Activated naive CD4-positive, alpha-beta T cell treated with anti-CD3 and anti-CD28 coated beads, Interleukin-2, amount 50 U/mL, for 24 hours (primary cell): ENCODE measurements at regions not wholly inside any gene's neighbourhood (a gene's known extent, or its start where the extent isn't known, plus 50 kb on each side); places are given as distances from the start of the nearest gene placed in this dataset.

Experiments
- H3K27ac Mint-ChIP-seq: one replicate; pipeline ENCODE4 v1.8.0; 2021; ENCODE audit warnings: mild to moderate bottlenecking, mixed read lengths
- H3K27me3 Mint-ChIP-seq: one replicate; pipeline ENCODE4 v1.8.0; 2021; ENCODE audit warnings: mixed read lengths
- H3K36me3 Mint-ChIP-seq: one replicate; pipeline ENCODE4 v1.8.0; 2021; ENCODE audit warnings: mixed read lengths
- H3K4me1 Mint-ChIP-seq: one replicate; pipeline ENCODE4 v1.8.0; 2021; ENCODE audit warnings: mixed read lengths
- H3K4me3 Mint-ChIP-seq: one replicate; pipeline ENCODE4 v1.8.0; 2021; ENCODE audit warnings: mild to moderate bottlenecking, mixed read lengths
- H3K9me3 Mint-ChIP-seq: one replicate; pipeline ENCODE4 v1.8.0; 2021; ENCODE audit warnings: mixed read lengths

GRCh38 chr13:63381078-63381859 lies 1965.6 kb upstream of the PCDH20 start:
- H3K27ac Mint-ChIP-seq, result no peak overlapping the region
- H3K27me3 Mint-ChIP-seq, result no peaks in the 10 kb centered on the region
- H3K9me3 Mint-ChIP-seq, result peaks cover 25% of the 10 kb centered on the region
- no peak overlapping the region for H3K4me3 Mint-ChIP-seq
- H3K4me1 Mint-ChIP-seq, result no peaks in the 10 kb centered on the region
- H3K36me3 Mint-ChIP-seq, result no peaks in the 10 kb centered on the region

- peaks cover 23% of the 10 kb centered on the region for H3K9me3 Mint-ChIP-seq
- H3K4me1 Mint-ChIP-seq, result no peaks in the 10 kb centered on the region
- H3K27ac Mint-ChIP-seq, result no peak overlapping the region
- H3K27me3 Mint-ChIP-seq, result no peaks in the 10 kb centered on the region
- no peak overlapping the region for H3K4me3 Mint-ChIP-seq
- H3K36me3 Mint-ChIP-seq, result no peaks in the 10 kb centered on the region
These were observed 1962.3 kb upstream of the PCDH20 start for GRCh38 chr13:63377986-63378385.

GRCh38 chr13:63370101-63370500 lies 1954.5 kb upstream of the PCDH20 start:
- H3K9me3 Mint-ChIP-seq, result no peaks in the 10 kb centered on the region
- no peaks in the 10 kb centered on the region for H3K27me3 Mint-ChIP-seq
- H3K4me1 Mint-ChIP-seq, result no peaks in the 10 kb centered on the region
- no peaks in the 10 kb centered on the region for H3K36me3 Mint-ChIP-seq
- no peak overlapping the region for H3K27ac Mint-ChIP-seq
- no peak overlapping the region for H3K4me3 Mint-ChIP-seq

GRCh38 chr13:63367522-63368198 lies 1952.0 kb upstream of the PCDH20 start:
- Mint-ChIP-seq H3K36me3 (no peaks in the 10 kb centered on the region), H3K27me3 (no peaks in the 10 kb centered on the region), H3K4me3 (no peak overlapping the region), H3K9me3 (no peaks in the 10 kb centered on the region), H3K4me1 (no peaks in the 10 kb centered on the region), H3K27ac (no peak overlapping the region)

- Mint-ChIP-seq H3K9me3 (no peaks in the 10 kb centered on the region), H3K36me3 (no peaks in the 10 kb centered on the region), H3K4me3 (no peak overlapping the region)
These were observed 1948.5 kb upstream of the PCDH20 start for GRCh38 chr13:63364159-63364558.

GRCh38 chr13:63351533-63351932 lies 1935.9 kb upstream of the PCDH20 start:
- H3K4me1 Mint-ChIP-seq, result no peaks in the 10 kb centered on the region
- no peak overlapping the region for H3K27ac Mint-ChIP-seq
- no peaks in the 10 kb centered on the region for H3K36me3 Mint-ChIP-seq
- H3K27me3 Mint-ChIP-seq, result no peaks in the 10 kb centered on the region
- H3K9me3 Mint-ChIP-seq, result no peaks in the 10 kb centered on the region
- no peak overlapping the region for H3K4me3 Mint-ChIP-seq

More at GRCh38 chr13:63364159-63364558, 1948.5 kb upstream of the PCDH20 start:
- Mint-ChIP-seq H3K27ac (no peak overlapping the region), H3K27me3 (no peaks in the 10 kb centered on the region), H3K4me1 (no peaks in the 10 kb centered on the region)

- H3K27ac Mint-ChIP-seq, result no peak overlapping the region
- no peak overlapping the region for H3K4me3 Mint-ChIP-seq
- H3K36me3 Mint-ChIP-seq, result no peaks in the 10 kb centered on the region
These were observed 1935.4 kb upstream of the PCDH20 start for GRCh38 chr13:63351081-63351480.

GRCh38 chr13:63345835-63346234 lies 1930.2 kb upstream of the PCDH20 start:
- H3K36me3 Mint-ChIP-seq, result no peaks in the 10 kb centered on the region
- no peaks in the 10 kb centered on the region for H3K4me1 Mint-ChIP-seq
- no peak overlapping the region for H3K27ac Mint-ChIP-seq
- H3K4me3 Mint-ChIP-seq, result no peak overlapping the region
- peaks cover 6% of the 10 kb centered on the region for H3K9me3 Mint-ChIP-seq
- no peaks in the 10 kb centered on the region for H3K27me3 Mint-ChIP-seq

More at GRCh38 chr13:63351081-63351480, 1935.4 kb upstream of the PCDH20 start:
- H3K9me3 Mint-ChIP-seq, result no peaks in the 10 kb centered on the region
- H3K27me3 Mint-ChIP-seq, result no peaks in the 10 kb centered on the region
- H3K4me1 Mint-ChIP-seq, result no peaks in the 10 kb centered on the region

- H3K27ac Mint-ChIP-seq, result no peak overlapping the region
- H3K27me3 Mint-ChIP-seq, result no peaks in the 10 kb centered on the region
- H3K36me3 Mint-ChIP-seq, result no peaks in the 10 kb centered on the region
- no peaks in the 10 kb centered on the region for H3K4me1 Mint-ChIP-seq
- no peak overlapping the region for H3K4me3 Mint-ChIP-seq
- H3K9me3 Mint-ChIP-seq, result peaks cover 6% of the 10 kb centered on the region
These were observed 1929.1 kb upstream of the PCDH20 start for GRCh38 chr13:63344711-63345110.

GRCh38 chr13:63337921-63338320 lies 1922.3 kb upstream of the PCDH20 start:
- Mint-ChIP-seq H3K4me3 (no peak overlapping the region), H3K27ac (no peak overlapping the region), H3K36me3 (no peaks in the 10 kb centered on the region), H3K4me1 (no peaks in the 10 kb centered on the region), H3K9me3 (peaks cover 9% of the 10 kb centered on the region), H3K27me3 (no peaks in the 10 kb centered on the region)

- Mint-ChIP-seq H3K4me3 (no peak overlapping the region), H3K27me3 (no peaks in the 10 kb centered on the region), H3K27ac (no peak overlapping the region), H3K9me3 (peaks cover 9% of the 10 kb centered on the region), H3K4me1 (no peaks in the 10 kb centered on the region), H3K36me3 (no peaks in the 10 kb centered on the region)
These were observed 1921.4 kb upstream of the PCDH20 start for GRCh38 chr13:63337041-63337440.

- Mint-ChIP-seq H3K36me3 (no peaks in the 10 kb centered on the region), H3K27me3 (no peaks in the 10 kb centered on the region), H3K4me1 (no peaks in the 10 kb centered on the region), H3K27ac (no peak overlapping the region), H3K4me3 (no peak overlapping the region), H3K9me3 (peaks cover 9% of the 10 kb centered on the region)
These were observed 1920.9 kb upstream of the PCDH20 start for GRCh38 chr13:63336549-63336948.

- Mint-ChIP-seq H3K27ac (no peak overlapping the region), H3K36me3 (no peaks in the 10 kb centered on the region), H3K9me3 (no peaks in the 10 kb centered on the region), H3K4me3 (no peak overlapping the region), H3K4me1 (no peaks in the 10 kb centered on the region), H3K27me3 (no peaks in the 10 kb centered on the region)
These were observed 1911.9 kb upstream of the PCDH20 start for GRCh38 chr13:63327584-63327983.

- H3K27ac Mint-ChIP-seq, result no peak overlapping the region
- no peaks in the 10 kb centered on the region for H3K4me1 Mint-ChIP-seq
- H3K27me3 Mint-ChIP-seq, result no peaks in the 10 kb centered on the region
- no peaks in the 10 kb centered on the region for H3K36me3 Mint-ChIP-seq
- H3K4me3 Mint-ChIP-seq, result no peak overlapping the region
- H3K9me3 Mint-ChIP-seq, result peaks cover 5% of the 10 kb centered on the region
These were observed 1907.8 kb upstream of the PCDH20 start for GRCh38 chr13:63323441-63323840.

- Mint-ChIP-seq H3K9me3 (no peaks in the 10 kb centered on the region), H3K4me3 (no peak overlapping the region), H3K27me3 (no peaks in the 10 kb centered on the region), H3K4me1 (no peaks in the 10 kb centered on the region), H3K36me3 (no peaks in the 10 kb centered on the region), H3K27ac (peak overlapping the region; percentile 41)
These were observed 1895.9 kb upstream of the PCDH20 start for GRCh38 chr13:63311587-63311986.

GRCh38 chr13:63308549-63309165 lies 1893.0 kb upstream of the PCDH20 start:
- no peaks in the 10 kb centered on the region for H3K36me3 Mint-ChIP-seq
- H3K27ac Mint-ChIP-seq, result no peak overlapping the region
- H3K4me1 Mint-ChIP-seq, result no peaks in the 10 kb centered on the region
- no peaks in the 10 kb centered on the region for H3K27me3 Mint-ChIP-seq
- no peak overlapping the region for H3K4me3 Mint-ChIP-seq
- H3K9me3 Mint-ChIP-seq, result no peaks in the 10 kb centered on the region
